HepG2 (cell line): ENCODE measurements at regions not wholly inside any gene's neighbourhood (a gene's known extent, or its start where the extent isn't known, plus 50 kb on each side); places are given as distances from the start of the nearest gene placed in this dataset.

Experiments used
- ATAC-seq: fragments of 200-7000 bp; cut with Tn5 transposase; 3 replicates; pipeline ENCODE4 v1.9.1; 2020; ENCODE audit warnings: mild to moderate bottlenecking, moderate library complexity
- BruUV-seq: library from RNA; stranded (reverse); fragments of 400-500 nt; replicated peaks from 2 replicates; lab custom pipeline; 2021; lab: Mats Ljungman, UMichigan
- CTCF ChIA-PET: fragments of 300-600 bp; formaldehyde crosslinking; extraction: SDS; loops from one replicate; lab custom pipeline; 2021; ENCODE audit warnings: low total read pairs, inconsistent platforms, low intra/inter-chr PET ratio; lab: Yijun Ruan, JAX
- POLR2A ChIA-PET: fragments of 350-600 bp; sonication (Branson Sonifier 250); formaldehyde crosslinking; loops from one replicate; lab custom pipeline; 2020; ENCODE audit warnings: antibody characterized with exemption, inconsistent platforms; lab: Yijun Ruan, JAX
- DNase-seq: peaks from one replicate; pipeline ENCODE4 v3.0.0-alpha.2; 2015; ENCODE audit warnings: low spot score
- FAIRE-seq: peaks from 3 replicates; lab custom pipeline; 2011; peaks lifted over from hg19 to GRCh38; lab: Jason Lieb, UNC
- H2AFZ ChIP-seq: one replicate; pipeline ENCODE4 v1.6.1; 2011; ENCODE audit warnings: low read length, inconsistent platforms
- H3K27ac ChIP-seq: fragments of 300-600 bp; 3 replicates; pipeline ENCODE4 v1.8.0; 2011; ENCODE audit warnings: mixed run types, mild to moderate bottlenecking, mixed read lengths, low read length, inconsistent platforms; ENCODE audit not compliant: insufficient read depth; ENCODE audit errors: extremely low read length
- H3K27me3 ChIP-seq, 2 experiments: fragments of 200-600 bp in 1 of 2; 2 replicates in 1 of 2; 3 replicates in 1 of 2; pipeline versions ENCODE4 v1.6.0 to v1.8.0; 2011; ENCODE audit warnings: low read length in 2 of 2, mild to moderate bottlenecking in 2 of 2, moderate library complexity in 2 of 2, inconsistent platforms in 1 of 2; ENCODE audit not compliant: insufficient read depth in 2 of 2, control insufficient read depth in 1 of 2
- H3K36me3 ChIP-seq, 2 experiments: fragments of 200-600 bp in 1 of 2; replicated peaks in 1 of 2; 2 replicates in 1 of 2; 3 replicates in 1 of 2; pipeline versions ENCODE4 v1.5.1 to v1.8.0; 2011; ENCODE audit warnings: low read length in 2 of 2, inconsistent platforms in 1 of 2; ENCODE audit not compliant: insufficient read depth in 2 of 2, control insufficient read depth in 1 of 2
- H3K4me1 ChIP-seq: 2 replicates; pipeline ENCODE4 v1.5.1; 2012; ENCODE audit warnings: low read length, inconsistent platforms; ENCODE audit not compliant: insufficient read depth
- H3K4me2 ChIP-seq: 2 replicates; pipeline ENCODE4 v1.6.0; 2011; ENCODE audit warnings: low read depth, low read length, inconsistent platforms
- H3K4me3 ChIP-seq, 3 experiments: fragments of 200-600 bp in 1 of 3; sonication (generic), shearing (Covaris generic) in 1 of 3; replicated peaks in 1 of 3; 2 replicates each; pipeline ENCODE4 v1.5.1; 2011 to 2016; ENCODE audit warnings: low read length in 3 of 3, inconsistent platforms in 2 of 3, low read depth in 2 of 3, mild to moderate bottlenecking in 2 of 3, control low read depth in 1 of 3, mixed read lengths in 1 of 3; ENCODE audit not compliant: insufficient read depth in 1 of 3
- H3K79me2 ChIP-seq: one replicate; pipeline ENCODE4 v1.6.1; 2011; ENCODE audit warnings: low read length, inconsistent platforms; ENCODE audit not compliant: insufficient read depth
- H3K9ac ChIP-seq: 2 replicates; pipeline ENCODE4 v1.6.0; 2011; ENCODE audit warnings: mild to moderate bottlenecking, low read depth, low read length, inconsistent platforms; ENCODE audit not compliant: insufficient read depth
- H3K9me3 ChIP-seq: 2 replicates; pipeline ENCODE4 v1.5.1; 2012; ENCODE audit warnings: mild to moderate bottlenecking, low read length
- H4K20me1 ChIP-seq: 2 replicates; pipeline ENCODE4 v1.6.0; 2011; ENCODE audit warnings: inconsistent platforms, mild to moderate bottlenecking, low read length, moderate library complexity; ENCODE audit not compliant: insufficient read depth
- BRF2 ChIP-seq: sonication (generic); formaldehyde crosslinking; IDR thresholded peaks from 2 replicates; pipeline ENCODE4 v1.8.1; 2022; ENCODE audit warnings: mild to moderate bottlenecking, missing genetic modification reagents
- ERF ChIP-seq: IDR thresholded peaks from 2 replicates; pipeline ENCODE4 v1.6.1; 2018; ENCODE audit warnings: missing biosample characterization, missing genetic modification reagents
- HIVEP1 ChIP-seq: sonication (generic); formaldehyde crosslinking; IDR thresholded peaks from 2 replicates; pipeline ENCODE4 v1.4.0; 2020; ENCODE audit warnings: mild to moderate bottlenecking, missing genetic modification reagents
- KLF9 ChIP-seq: IDR thresholded peaks from 2 replicates; pipeline ENCODE4 v1.6.1; 2016; ENCODE audit warnings: low read depth
- NR1H2 ChIP-seq: sonication (generic); formaldehyde crosslinking; IDR thresholded peaks from 2 replicates; pipeline ENCODE4 v1.8.1; 2022; ENCODE audit warnings: low read depth, missing genetic modification reagents, borderline replicate concordance
- ZMAT3 ChIP-seq: sonication (generic); formaldehyde crosslinking; conservative IDR thresholded peaks from 2 replicates; pipeline ENCODE4 v1.7.0; 2021; ENCODE audit warnings: missing genetic modification reagents
- ZNF678 ChIP-seq: sonication (generic); formaldehyde crosslinking; IDR thresholded peaks from 2 replicates; pipeline ENCODE4 v1.4.0; 2020; ENCODE audit warnings: mild to moderate bottlenecking, missing genetic modification reagents
- ZNF772 ChIP-seq: sonication (generic); formaldehyde crosslinking; IDR thresholded peaks from 2 replicates; pipeline ENCODE4 v1.5.0; 2020; ENCODE audit warnings: mild to moderate bottlenecking, missing genetic modification reagents
- ZNF776 ChIP-seq: sonication (generic); formaldehyde crosslinking; IDR thresholded peaks from 2 replicates; pipeline ENCODE4 v1.4.0; 2020; ENCODE audit warnings: mild to moderate bottlenecking, missing genetic modification reagents
- WGBS: methylation state at CpG from one replicate; pipeline ENCODE4 v1.1.6; 2017; ENCODE audit warnings: low lambda C conversion rate; 5-methylcytosine and 5-hydroxymethylcytosine counted together
- in situ Hi-C: cut with HindIII; loops from 2 replicates; pipeline ENCODE4 v1.10.0; 2017; ENCODE audit warnings: low pct_unique_long_range_greater_than_20kb; ENCODE audit not compliant: extremely low pct_ligation_motif_present
- intact Hi-C: fragments of 100-400 bp; cut with micrococcal nuclease; formaldehyde crosslinking; loops from one replicate; pipeline ENCODE4 v1.10.0; 2022; ENCODE audit not compliant: unreplicated experiment
- TF ChIP-seq, protein P1 (sequence below): sonication (generic); formaldehyde crosslinking; IDR thresholded peaks from 2 replicates; pipeline ENCODE4 v1.8.1; 2023; ENCODE audit warnings: mild to moderate bottlenecking, missing genetic modification reagents

- Histone ChIP-seq H3K4me2 (no peak overlapping the region), H4K20me1 (no peaks in the 10 kb centered on the region), H3K4me3 (no peak overlapping the region), H3K27ac (no peak overlapping the region), H3K9me3 (no peaks in the 10 kb centered on the region), H3K27me3 (no peaks in the 10 kb centered on the region), H3K9ac (no peak overlapping the region), H3K4me1 (no peaks in the 10 kb centered on the region), H3K79me2 (no peaks in the 10 kb centered on the region), H3K36me3 (no peaks in the 10 kb centered on the region)
- BruUV-seq = no TSS peak
- no peak for DNase-seq
- intact Hi-C loops = no loop called here
- POLR2A ChIA-PET = no interaction called here
- WGBS = 15% methylated on average over 6 of the region's 6 CpGs
- ATAC-seq = no peak
- CTCF ChIA-PET = no interaction called here
- no peak for TF ChIP-seq HIVEP1 (CRISPR knock-in tag)
- TF ChIP-seq, all 625 proteins: peak for 0
- FAIRE-seq = no peak
- in situ Hi-C loops = no loop called here
- H2AFZ ChIP-seq = no peak overlapping the region
These were observed 97.7 kb upstream of the P2RY1 start for GRCh38 chr3:152737021-152737908.

GRCh38 chr3:152738656-152739055 is 96.3 kb upstream of the P2RY1 start:
- H3K9me3 ChIP-seq = no peaks in the 10 kb centered on the region
- no peak overlapping the region for H2AFZ ChIP-seq
- no peaks in the 10 kb centered on the region for H3K36me3 ChIP-seq
- FAIRE-seq = no peak
- ChIA-PET POLR2A (no interaction called here), CTCF (no interaction called here)
- no peak overlapping the region for H3K9ac ChIP-seq
- no peaks in the 10 kb centered on the region for H4K20me1 ChIP-seq
- no peak overlapping the region for H3K4me3 ChIP-seq
- no peak overlapping the region for H3K4me2 ChIP-seq
- 2% methylated on average over 2 of the region's 2 CpGs for WGBS
- no peaks in the 10 kb centered on the region for H3K79me2 ChIP-seq
- H3K27ac ChIP-seq = no peak overlapping the region
- TF ChIP-seq ZNF772 (CRISPR knock-in tag) = no peak
- no peak for TF ChIP-seq ERF (CRISPR knock-in tag)
- TF ChIP-seq NR1H2 (CRISPR knock-in tag) = no peak
- no peak for TF ChIP-seq BRF2 (CRISPR knock-in tag)
- TF ChIP-seq, protein P1, sequence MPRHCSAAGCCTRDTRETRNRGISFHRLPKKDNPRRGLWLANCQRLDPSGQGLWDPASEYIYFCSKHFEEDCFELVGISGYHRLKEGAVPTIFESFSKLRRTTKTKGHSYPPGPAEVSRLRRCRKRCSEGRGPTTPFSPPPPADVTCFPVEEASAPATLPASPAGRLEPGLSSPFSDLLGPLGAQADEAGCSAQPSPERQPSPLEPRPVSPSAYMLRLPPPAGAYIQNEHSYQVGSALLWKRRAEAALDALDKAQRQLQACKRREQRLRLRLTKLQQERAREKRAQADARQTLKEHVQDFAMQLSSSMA (CRISPR knock-in tag) = no peak
- TF ChIP-seq ZMAT3 = no peak
- no peak for TF ChIP-seq ZNF678 (CRISPR knock-in tag)
- TF ChIP-seq KLF9 = no peak
- no peak for TF ChIP-seq ZNF776 (CRISPR knock-in tag)
- no peak for DNase-seq
- intact Hi-C loops = no loop called here
- H3K4me1 ChIP-seq = no peaks in the 10 kb centered on the region
- no peaks in the 10 kb centered on the region for H3K27me3 ChIP-seq
- no peak for ATAC-seq
- BruUV-seq = no TSS peak
- in situ Hi-C loops = no loop called here
